T47D (cell line): ENCODE measurements at regions not wholly inside any gene's neighbourhood (a gene's known extent, or its start where the extent isn't known, plus 50 kb on each side); places are given as distances from the start of the nearest gene placed in this dataset.

ENCODE experiments used
- DNase-seq, 2 experiments: peaks; one replicate each; pipeline versions ENCODE4 v3.0.0 to v3.0.0-alpha.2; 2011 to 2012; ENCODE audit warnings: low read depth in 1 of 2, low spot score in 1 of 2
- JUND ChIP-seq: IDR thresholded peaks from 2 replicates; pipeline ENCODE4 v1.6.1; 2012; ENCODE audit warnings: low read depth
- in situ Hi-C: cut with HindIII; loops from 2 replicates; pipeline ENCODE4 v1.10.0; 2016; ENCODE audit warnings: low sequenced_read_pairs, low pct_unique_long_range_greater_than_20kb

- in situ Hi-C loops = no loop called here
- no peak for TF ChIP-seq JUND
These were observed 392.9 kb upstream of the SALL1 start for GRCh38 chr16:51543971-51544370.

GRCh38 chr16:51542981-51543815 lies 392.1 kb upstream of the SALL1 start:
- no peak for DNase-seq
- TF ChIP-seq JUND = no peak
- in situ Hi-C loops = no loop called here

More at GRCh38 chr16:51543971-51544370, 392.9 kb upstream of the SALL1 start:
- DNase-seq = no peak

- no peak for DNase-seq
- no peak for TF ChIP-seq JUND
- in situ Hi-C loops = no loop called here
These were observed 389.2 kb upstream of the SALL1 start for GRCh38 chr16:51540259-51540658.

- TF ChIP-seq JUND = no peak
- in situ Hi-C loops = no loop called here
- DNase-seq = no peak
These were observed 387.8 kb upstream of the SALL1 start for GRCh38 chr16:51538707-51539498.

- in situ Hi-C loops = no loop called here
- no peak for DNase-seq
- TF ChIP-seq JUND = no peak
These were observed 384.5 kb upstream of the SALL1 start for GRCh38 chr16:51535591-51535990.

- no peak for TF ChIP-seq JUND
- DNase-seq = no peak
- in situ Hi-C loops = no loop called here
These were observed 381.5 kb upstream of the SALL1 start for GRCh38 chr16:51532551-51532950.

GRCh38 chr16:51531271-51531670 lies 380.2 kb upstream of the SALL1 start:
- TF ChIP-seq JUND = no peak
- in situ Hi-C loops = no loop called here
- no peak for DNase-seq

GRCh38 chr16:51527349-51527748 lies 376.3 kb upstream of the SALL1 start:
- in situ Hi-C loops = no loop called here
- DNase-seq = no peak

GRCh38 chr16:51526621-51527020 lies 375.6 kb upstream of the SALL1 start:
- in situ Hi-C loops = no loop called here
- no peak for TF ChIP-seq JUND
- no peak for DNase-seq

More at GRCh38 chr16:51527349-51527748, 376.3 kb upstream of the SALL1 start:
- no peak for TF ChIP-seq JUND

GRCh38 chr16:51524555-51525373 lies 373.7 kb upstream of the SALL1 start:
- in situ Hi-C loops = no loop called here
- no peak for TF ChIP-seq JUND
- DNase-seq = no peak

- DNase-seq = no peak
- no peak for TF ChIP-seq JUND
- in situ Hi-C loops = no loop called here
These were observed 373.0 kb upstream of the SALL1 start for GRCh38 chr16:51524070-51524469.

- TF ChIP-seq JUND = no peak
- no peak for DNase-seq
- in situ Hi-C loops = no loop called here
These were observed 372.3 kb upstream of the SALL1 start for GRCh38 chr16:51523400-51523799.
